B cell (primary cell): ENCODE measurements at regions not wholly inside any gene's neighbourhood (a gene's known extent, or its start where the extent isn't known, plus 50 kb on each side); places are given as distances from the start of the nearest gene placed in this dataset.

Experiments
- ATAC-seq: fragments of 200-7000 bp; cut with Tn5 transposase; one replicate; pipeline ENCODE4 v1.10.0; 2021; ENCODE audit warnings: low read depth, mild to moderate bottlenecking, moderate number of reproducible peaks, moderate library complexity
- CTCF ChIA-PET: fragments of 350-600 bp; sonication (Branson Sonifier 250); formaldehyde crosslinking; loops from one replicate; lab custom pipeline; 2021; ENCODE audit warnings: antibody characterized with exemption, inconsistent platforms; lab: Charles Lee
- POLR2A ChIA-PET: fragments of 350-600 bp; sonication (Branson Sonifier 250); formaldehyde crosslinking; loops from one replicate; lab custom pipeline; 2021; ENCODE audit warnings: antibody characterized with exemption; lab: Charles Lee
- DNase-seq: peaks from one replicate; pipeline ENCODE4 v3.0.0; 2013
- H2AFZ ChIP-seq: 2 replicates; pipeline ENCODE4 v1.6.1; 2012; ENCODE audit warnings: mild to moderate bottlenecking, low read depth, low read length; ENCODE audit not compliant: insufficient read depth, poor library complexity, severe bottlenecking
- H3K27ac ChIP-seq, 2 donors: 1 replicate in 1 of 2; 2 replicates in 1 of 2; pipeline ENCODE4 v1.5.1; 2012 to 2013; ENCODE audit warnings: low read length in 2 of 2, mild to moderate bottlenecking in 2 of 2, moderate library complexity in 1 of 2
- H3K27me3 ChIP-seq, 4 experiments: fragments of 200-600 bp in 1 of 4; sonication (generic) in 1 of 4; replicated peaks in 1 of 4; 1 replicate in 2 of 4; 2 replicates in 2 of 4; pipeline versions ENCODE4 v1.6.1 to v1.7.0; 2013 to 2016; ENCODE audit warnings: low read length in 3 of 4, mild to moderate bottlenecking in 2 of 4, mixed read lengths in 1 of 4, moderate library complexity in 1 of 4; ENCODE audit not compliant: insufficient read depth in 4 of 4, control insufficient read depth in 3 of 4; ENCODE audit errors: control extremely low read depth in 1 of 4
- H3K36me3 ChIP-seq, 2 experiments: replicated peaks in 1 of 2; 1 replicate in 1 of 2; 2 replicates in 1 of 2; pipeline versions ENCODE4 v1.6.1 to v1.7.1; 2013; ENCODE audit warnings: low read length in 1 of 2; ENCODE audit not compliant: insufficient read depth in 2 of 2, control insufficient read depth in 1 of 2; ENCODE audit errors: control extremely low read depth in 1 of 2, extremely low read depth in 1 of 2
- H3K4me1 ChIP-seq, 2 donors: fragments of 200-600 bp in 1 of 2; sonication (generic) in 1 of 2; 1 replicate in 1 of 2; 2 replicates in 1 of 2; pipeline versions ENCODE4 v1.5.1 to v1.6.1; 2013 to 2017; ENCODE audit warnings: low read length in 2 of 2; ENCODE audit not compliant: control insufficient read depth in 2 of 2, insufficient read depth in 2 of 2
- H3K4me2 ChIP-seq: replicated peaks from 2 replicates; pipeline ENCODE3; 2012; ENCODE audit warnings: mild to moderate bottlenecking, low read depth, low read length; ENCODE audit not compliant: poor library complexity, severe bottlenecking
- H3K4me3 ChIP-seq, 5 experiments: fragments of 200-600 bp in 1 of 5; sonication (generic) in 1 of 5; 1 replicate in 3 of 5; 2 replicates in 2 of 5; pipeline versions ENCODE4 v1.5.1 to v1.7.0; 2011 to 2016; ENCODE audit warnings: low read length in 4 of 5, mild to moderate bottlenecking in 4 of 5, low read depth in 2 of 5, control low read depth in 1 of 5, moderate library complexity in 1 of 5; ENCODE audit not compliant: insufficient read depth in 1 of 5; ENCODE audit errors: control extremely low read depth in 1 of 5, extremely low read depth in 1 of 5
- H3K79me2 ChIP-seq: fragments of 200-600 bp; sonication (generic); one replicate; pipeline ENCODE4 v1.6.0; 2016; ENCODE audit warnings: low read length; ENCODE audit not compliant: control insufficient read depth, insufficient read depth
- H3K9ac ChIP-seq: fragments of 200-600 bp; sonication (generic); 2 replicates; pipeline ENCODE4 v1.6.1; 2017; ENCODE audit warnings: mild to moderate bottlenecking, low read length, moderate library complexity
- H3K9me3 ChIP-seq, 3 donors: one replicate each; pipeline versions ENCODE4 v1.6.1 to v1.7.1; 2013; ENCODE audit warnings: low read length in 2 of 3; ENCODE audit not compliant: control insufficient read depth in 2 of 3, insufficient read depth in 1 of 3; ENCODE audit errors: control extremely low read depth in 1 of 3
- H4K20me1 ChIP-seq: 2 replicates; pipeline ENCODE4 v1.6.0; 2012; ENCODE audit warnings: mild to moderate bottlenecking, low read length; ENCODE audit not compliant: insufficient read depth, control insufficient read depth, poor library complexity, severe bottlenecking
- H3K27ac Mint-ChIP-seq: one replicate; pipeline ENCODE4 v1.8.0; 2021; ENCODE audit warnings: mixed read lengths
- H3K27me3 Mint-ChIP-seq: one replicate; pipeline ENCODE4 v1.8.0; 2021; ENCODE audit warnings: mixed read lengths
- H3K4me1 Mint-ChIP-seq: one replicate; pipeline ENCODE4 v1.8.0; 2021; ENCODE audit warnings: mixed read lengths
- H3K4me3 Mint-ChIP-seq: one replicate; pipeline ENCODE4 v1.8.0; 2021; ENCODE audit warnings: mixed read lengths
- H3K9me3 Mint-ChIP-seq: one replicate; pipeline ENCODE4 v1.8.0; 2022; ENCODE audit warnings: mixed read lengths; ENCODE audit not compliant: insufficient read depth
- EZH2 ChIP-seq: IDR thresholded peaks from 2 replicates; pipeline ENCODE4 v1.6.1; 2012; ENCODE audit warnings: borderline replicate concordance, low read depth, mild to moderate bottlenecking, moderate library complexity, low read length; ENCODE audit not compliant: insufficient read depth, poor library complexity, severe bottlenecking
- WGBS: methylation state at CpG from one replicate; pipeline ENCODE4 v1.1.5; 2013; ENCODE audit warnings: missing lambda C conversion rate; ENCODE audit not compliant: insufficient coverage; 5-methylcytosine and 5-hydroxymethylcytosine counted together
- intact Hi-C: fragments of 100-400 bp; cut with micrococcal nuclease; formaldehyde crosslinking; loops from one replicate; pipeline ENCODE4 v1.10.0; 2022
- TF ChIP-seq, protein P1 (sequence below): fragments of 200-600 bp; IDR thresholded peaks from one replicate; pipeline ENCODE4 v1.8.0; 2022; ENCODE audit warnings: antibody characterized with exemption, mild to moderate bottlenecking

DNA sequence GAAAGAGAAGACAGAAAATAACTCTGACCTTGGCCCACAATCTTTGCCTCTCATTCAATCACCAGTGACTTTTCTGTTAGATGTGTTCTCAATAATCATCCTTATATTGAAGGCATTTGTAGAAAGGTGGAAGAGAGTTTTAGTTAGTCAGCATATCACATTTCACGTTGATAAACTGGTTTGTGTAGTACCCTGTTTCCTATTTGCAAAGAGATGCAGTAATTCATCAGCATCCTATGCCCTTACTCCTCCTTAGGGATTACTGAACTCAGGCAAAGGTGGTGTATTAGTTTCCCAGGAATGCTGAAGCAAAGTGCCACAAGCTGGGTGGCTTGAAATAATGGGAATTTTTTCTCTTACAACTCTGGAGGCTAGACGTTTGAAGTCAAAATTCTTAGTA, 145.0 kb downstream of the SPP2 start:
- H3K27ac Mint-ChIP-seq: no peak overlapping the region
- TF ChIP-seq, protein P1, sequence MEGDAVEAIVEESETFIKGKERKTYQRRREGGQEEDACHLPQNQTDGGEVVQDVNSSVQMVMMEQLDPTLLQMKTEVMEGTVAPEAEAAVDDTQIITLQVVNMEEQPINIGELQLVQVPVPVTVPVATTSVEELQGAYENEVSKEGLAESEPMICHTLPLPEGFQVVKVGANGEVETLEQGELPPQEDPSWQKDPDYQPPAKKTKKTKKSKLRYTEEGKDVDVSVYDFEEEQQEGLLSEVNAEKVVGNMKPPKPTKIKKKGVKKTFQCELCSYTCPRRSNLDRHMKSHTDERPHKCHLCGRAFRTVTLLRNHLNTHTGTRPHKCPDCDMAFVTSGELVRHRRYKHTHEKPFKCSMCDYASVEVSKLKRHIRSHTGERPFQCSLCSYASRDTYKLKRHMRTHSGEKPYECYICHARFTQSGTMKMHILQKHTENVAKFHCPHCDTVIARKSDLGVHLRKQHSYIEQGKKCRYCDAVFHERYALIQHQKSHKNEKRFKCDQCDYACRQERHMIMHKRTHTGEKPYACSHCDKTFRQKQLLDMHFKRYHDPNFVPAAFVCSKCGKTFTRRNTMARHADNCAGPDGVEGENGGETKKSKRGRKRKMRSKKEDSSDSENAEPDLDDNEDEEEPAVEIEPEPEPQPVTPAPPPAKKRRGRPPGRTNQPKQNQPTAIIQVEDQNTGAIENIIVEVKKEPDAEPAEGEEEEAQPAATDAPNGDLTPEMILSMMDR: no peak
- no peak for TF ChIP-seq EZH2
- H3K4me1 Mint-ChIP-seq: no peaks in the 10 kb centered on the region
- H3K27me3 ChIP-seq: peaks cover 0 to 21% (median 7%) of the 10 kb centered on the region in 4 experiments
- no peak overlapping the region for H3K4me3 Mint-ChIP-seq
- DNase-seq: no peak
- H3K9me3 ChIP-seq: no peaks in the 10 kb centered on the region
- no peak overlapping the region for H3K27ac ChIP-seq
- peaks cover 39% of the 10 kb centered on the region for H3K27me3 Mint-ChIP-seq
- no CpG with 5 or more reads among the region's 2 CpGs for WGBS
- no peaks in the 10 kb centered on the region for H3K4me1 ChIP-seq
- no peak overlapping the region for H2AFZ ChIP-seq
- intact Hi-C loops: no loop called here
- no peak for ATAC-seq
- H3K4me2 ChIP-seq: no peak overlapping the region
- no peaks in the 10 kb centered on the region for H3K9me3 Mint-ChIP-seq
- no peaks in the 10 kb centered on the region for H3K36me3 ChIP-seq
- CTCF ChIA-PET: no interaction called here
- POLR2A ChIA-PET: no interaction called here
- H3K79me2 ChIP-seq: no peaks in the 10 kb centered on the region
- no peak overlapping the region for H3K4me3 ChIP-seq
- no peaks in the 10 kb centered on the region for H4K20me1 ChIP-seq
- H3K9ac ChIP-seq: no peak overlapping the region

DNA sequence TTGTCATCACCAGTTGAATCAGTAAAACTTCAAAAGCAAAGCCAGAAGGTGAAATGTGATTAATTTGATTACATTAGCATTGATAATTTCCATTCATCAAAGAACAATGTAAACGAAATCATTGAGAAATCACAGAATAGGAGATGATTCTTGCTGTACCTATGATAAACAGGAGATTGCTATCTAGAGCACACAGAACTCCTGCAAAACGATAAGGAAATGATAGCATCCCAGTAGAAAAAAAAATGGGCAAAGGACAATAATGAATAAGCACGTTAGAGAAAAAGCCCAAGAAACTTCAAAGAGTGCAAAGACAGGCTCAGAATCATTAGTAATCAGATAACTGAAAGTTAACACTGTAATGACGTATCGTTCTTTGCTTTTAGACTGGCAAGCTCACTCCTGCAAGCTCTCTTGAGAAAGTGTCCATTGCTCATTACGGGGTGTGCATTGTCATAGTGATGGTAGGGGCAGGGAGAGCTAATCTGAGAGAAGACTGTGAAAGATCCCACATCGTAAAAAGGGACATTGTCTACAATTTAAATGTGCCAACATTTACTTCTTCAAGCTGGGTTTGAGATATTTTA, 143.6 kb downstream of the SPP2 start:
- intact Hi-C loops: no loop called here
- H3K27ac ChIP-seq: no peak overlapping the region
- no peaks in the 10 kb centered on the region for H3K36me3 ChIP-seq
- H4K20me1 ChIP-seq: no peaks in the 10 kb centered on the region
- H2AFZ ChIP-seq: no peak overlapping the region
- H3K9ac ChIP-seq: no peak overlapping the region
- POLR2A ChIA-PET: interaction anchor here (0.5 kb wide), 1 partner anchor 487 kb away, joined by 3 read pairs; no protein-coding TSS in a partner anchor
- CTCF ChIA-PET: no interaction called here
- ATAC-seq (no peak), DNase-seq (no peak)
- peaks cover 6% of the 10 kb centered on the region in 2 donors for H3K4me1 ChIP-seq
- H3K9me3 ChIP-seq: no peaks in the 10 kb centered on the region
- peaks cover 0 to 29% (median 9%) of the 10 kb centered on the region in 4 experiments for H3K27me3 ChIP-seq
- WGBS: 86% methylated on average over 5 of the region's 7 CpGs
- Mint-ChIP-seq H3K4me1 (peaks cover 5% of the 10 kb centered on the region), H3K9me3 (no peaks in the 10 kb centered on the region), H3K4me3 (no peak overlapping the region), H3K27me3 (peaks cover 43% of the 10 kb centered on the region), H3K27ac (no peak overlapping the region)
- H3K4me2 ChIP-seq: no peak overlapping the region
- H3K79me2 ChIP-seq: no peaks in the 10 kb centered on the region
- no peak overlapping the region for H3K4me3 ChIP-seq
- TF ChIP-seq, protein P1: no peak
- TF ChIP-seq EZH2: no peak
